Renal cortical epithelial cell (primary cell): ENCODE measurements at regions not wholly inside any gene's neighbourhood (a gene's known extent, or its start where the extent isn't known, plus 50 kb on each side); places are given as distances from the start of the nearest gene placed in this dataset.
A peak's percentile ranks its signal among the peaks of the same experiment; 100 is the strongest.
"Not testable (repeated sequence)": the region's sequence is repeated elsewhere in the genome, so short reads cannot be mapped to it uniquely, and the experiment has no call there.

Experiments used
- DNase-seq: peaks from one replicate; pipeline ENCODE4 v3.0.0-alpha.2; 2011; ENCODE audit warnings: low read depth

- DNase-seq = no peak
These were observed 481.4 kb upstream of the TMEM132C start for GRCh38 chr12:127785540-127785939.

- no peak for DNase-seq
These were observed 480.9 kb upstream of the TMEM132C start for GRCh38 chr12:127785986-127786590.

GRCh38 chr12:127787544-127787943 is 479.4 kb upstream of the TMEM132C start:
- DNase-seq = no peak

GRCh38 chr12:127790376-127790775 is 476.6 kb upstream of the TMEM132C start:
- no peak for DNase-seq

- no peak for DNase-seq
These were observed 475.8 kb upstream of the TMEM132C start for GRCh38 chr12:127791217-127791616.

GRCh38 chr12:127797918-127798317 is 469.1 kb upstream of the TMEM132C start:
- no peak for DNase-seq

GRCh38 chr12:127802271-127802670 is 464.7 kb upstream of the TMEM132C start:
- no peak for DNase-seq

GRCh38 chr12:127803545-127803944 is 463.4 kb upstream of the TMEM132C start:
- no peak for DNase-seq

GRCh38 chr12:127809275-127809674 is 457.7 kb upstream of the TMEM132C start:
- peak; percentile 0 for DNase-seq

GRCh38 chr12:127810041-127810440 is 456.9 kb upstream of the TMEM132C start:
- peak; percentile 1 for DNase-seq

GRCh38 chr12:127810459-127810858 is 456.5 kb upstream of the TMEM132C start:
- DNase-seq = not testable (repeated sequence)

GRCh38 chr12:127811988-127812387 is 455.0 kb upstream of the TMEM132C start:
- no peak for DNase-seq

- no peak for DNase-seq
These were observed 453.8 kb upstream of the TMEM132C start for GRCh38 chr12:127813147-127813546.

GRCh38 chr12:127819056-127819455 is 447.9 kb upstream of the TMEM132C start:
- DNase-seq = no peak

- no peak for DNase-seq
These were observed 446.7 kb upstream of the TMEM132C start for GRCh38 chr12:127820271-127820670.

- no peak for DNase-seq
These were observed 446.1 kb upstream of the TMEM132C start for GRCh38 chr12:127820846-127821245.

- DNase-seq = no peak
These were observed 444.1 kb upstream of the TMEM132C start for GRCh38 chr12:127822809-127823411.

GRCh38 chr12:127823801-127824200 is 443.2 kb upstream of the TMEM132C start:
- DNase-seq = no peak

- DNase-seq = no peak
These were observed 437.5 kb upstream of the TMEM132C start for GRCh38 chr12:127829281-127830064.

GRCh38 chr12:127830065-127830460 is 436.9 kb upstream of the TMEM132C start:
- DNase-seq = no peak

GRCh38 chr12:127830730-127831129 is 436.2 kb upstream of the TMEM132C start:
- DNase-seq = no peak

GRCh38 chr12:127832172-127832571 is 434.8 kb upstream of the TMEM132C start:
- no peak for DNase-seq

GRCh38 chr12:127836802-127837201 is 430.2 kb upstream of the TMEM132C start:
- DNase-seq = not testable (repeated sequence)
